ENCODE measurements at regions not wholly inside any gene's neighbourhood (a gene's known extent, or its start where the extent isn't known, plus 50 kb on each side); places are given as distances from the start of the nearest gene placed in this dataset.

DNA sequence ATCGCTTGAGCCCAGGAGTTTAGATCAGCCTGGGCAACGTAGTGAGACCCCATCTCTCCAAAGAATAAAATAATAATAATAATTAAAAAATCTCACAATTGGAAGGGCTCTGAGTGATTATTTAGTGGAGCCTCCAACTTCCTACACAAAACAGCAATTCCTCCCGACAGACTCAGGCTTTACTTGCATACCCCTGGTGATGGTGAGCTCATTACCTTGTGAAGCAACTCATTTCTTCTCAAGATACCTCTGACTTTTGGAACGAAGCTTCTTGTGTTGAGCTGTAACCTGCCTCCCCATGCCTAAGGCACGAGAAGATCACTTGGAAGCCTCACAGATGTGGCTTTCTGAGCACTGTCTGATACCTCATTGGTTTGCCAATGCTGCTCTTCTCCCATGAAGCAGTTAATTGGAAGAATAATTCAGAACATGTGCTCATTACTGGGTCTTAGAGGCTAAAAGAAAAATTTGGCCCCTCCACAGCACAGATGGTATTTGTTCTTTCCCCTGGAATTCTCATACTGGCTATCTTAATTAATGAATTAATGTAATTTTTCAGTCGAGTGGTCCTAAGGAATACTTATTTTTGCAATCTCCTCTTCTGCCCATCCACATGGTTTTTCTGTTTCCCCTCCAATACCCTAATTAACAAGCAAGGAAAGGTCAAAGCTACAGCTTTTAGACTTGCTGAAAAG, 769.0 kb downstream of the TYW1 start:
- POLR2A ChIA-PET, result no interaction called here
- 92% methylated on average over 4 of the region's 6 CpGs for WGBS (ENCODE audit: insufficient coverage)
- Histone ChIP-seq H3K27ac (ENCODE audit: insufficient read depth in 1 of 2, low read depth in 1 of 2, low read length in 2 of 2, poor library complexity in 1 of 2, severe bottlenecking in 2 of 2) (no peak overlapping the region), H3K9me3 (ENCODE audit: control extremely low read depth in 1 of 5, control insufficient read depth in 4 of 5, insufficient read depth in 2 of 5, low read depth in 1 of 5, low read length in 4 of 5) (peaks cover 0 to 3% (median 0%) of the 10 kb centered on the region in 5 experiments), H3K4me1 (ENCODE audit: control extremely low read depth in 1 of 4, control insufficient read depth in 4 of 4, insufficient read depth in 4 of 4, low read length in 3 of 4) (no peaks in the 10 kb centered on the region), H3K36me3 (ENCODE audit: control insufficient read depth in 4 of 4, insufficient read depth in 4 of 4, low read length in 3 of 4) (no peaks in the 10 kb centered on the region), H3K4me3 (ENCODE audit: control insufficient read depth in 1 of 7, extremely low read depth in 1 of 7, insufficient read depth in 4 of 7, low read depth in 2 of 7, low read length in 6 of 7) (no peak overlapping the region), H3K27me3 (replicated peaks in 2 of 5; ENCODE audit: control insufficient read depth in 4 of 5, insufficient read depth in 5 of 5, low read length in 4 of 5) (no peaks in the 10 kb centered on the region)
- CTCF ChIA-PET, result no interaction called here
- no peak for DNase-seq

DNA sequence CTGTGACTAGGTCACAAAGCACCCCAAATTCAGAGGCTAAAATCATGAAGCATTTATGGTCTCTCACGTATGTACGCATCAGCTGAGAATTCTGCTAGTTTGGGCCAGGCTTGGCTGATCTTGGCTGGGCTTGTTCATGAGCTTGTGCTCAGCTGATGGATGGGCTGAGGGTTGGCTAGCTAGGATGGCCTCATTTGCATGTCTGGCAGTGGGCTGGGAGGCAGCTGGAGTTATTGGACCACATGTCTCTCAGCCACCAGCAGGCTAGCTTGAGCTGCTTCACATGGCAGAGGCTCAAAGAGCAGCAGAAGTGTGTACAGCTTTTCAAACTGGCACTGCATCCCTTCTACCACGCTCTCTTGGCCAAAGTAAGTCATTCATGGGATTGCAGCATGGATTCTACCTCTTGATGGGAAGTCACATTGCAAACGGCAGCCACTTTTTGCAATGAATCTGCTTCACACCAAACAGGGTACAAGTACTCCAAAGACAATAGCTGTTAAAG, 770.3 kb downstream of the TYW1 start:
- H3K27me3 ChIP-seq (replicated peaks in 2 of 5; ENCODE audit: control insufficient read depth in 4 of 5, insufficient read depth in 5 of 5, low read length in 4 of 5), result no peaks in the 10 kb centered on the region
- WGBS (ENCODE audit: insufficient coverage), result 98% methylated on average over 4 of the region's 4 CpGs
- no peak for DNase-seq
- no peak overlapping the region for H3K27ac ChIP-seq (ENCODE audit: insufficient read depth in 1 of 2, low read depth in 1 of 2, low read length in 2 of 2, poor library complexity in 1 of 2, severe bottlenecking in 2 of 2)
- ChIA-PET CTCF (no interaction called here), POLR2A (no interaction called here)
- peaks cover 0 to 3% (median 0%) of the 10 kb centered on the region in 5 experiments for H3K9me3 ChIP-seq (ENCODE audit: control extremely low read depth in 1 of 5, control insufficient read depth in 4 of 5, insufficient read depth in 2 of 5, low read depth in 1 of 5, low read length in 4 of 5)
- H3K36me3 ChIP-seq (ENCODE audit: control insufficient read depth in 4 of 4, insufficient read depth in 4 of 4, low read length in 3 of 4), result no peaks in the 10 kb centered on the region
- H3K4me1 ChIP-seq (ENCODE audit: control extremely low read depth in 1 of 4, control insufficient read depth in 4 of 4, insufficient read depth in 4 of 4, low read length in 3 of 4), result no peaks in the 10 kb centered on the region
- H3K4me3 ChIP-seq (ENCODE audit: control insufficient read depth in 1 of 7, extremely low read depth in 1 of 7, insufficient read depth in 4 of 7, low read depth in 2 of 7, low read length in 6 of 7), result no peak overlapping the region

DNA sequence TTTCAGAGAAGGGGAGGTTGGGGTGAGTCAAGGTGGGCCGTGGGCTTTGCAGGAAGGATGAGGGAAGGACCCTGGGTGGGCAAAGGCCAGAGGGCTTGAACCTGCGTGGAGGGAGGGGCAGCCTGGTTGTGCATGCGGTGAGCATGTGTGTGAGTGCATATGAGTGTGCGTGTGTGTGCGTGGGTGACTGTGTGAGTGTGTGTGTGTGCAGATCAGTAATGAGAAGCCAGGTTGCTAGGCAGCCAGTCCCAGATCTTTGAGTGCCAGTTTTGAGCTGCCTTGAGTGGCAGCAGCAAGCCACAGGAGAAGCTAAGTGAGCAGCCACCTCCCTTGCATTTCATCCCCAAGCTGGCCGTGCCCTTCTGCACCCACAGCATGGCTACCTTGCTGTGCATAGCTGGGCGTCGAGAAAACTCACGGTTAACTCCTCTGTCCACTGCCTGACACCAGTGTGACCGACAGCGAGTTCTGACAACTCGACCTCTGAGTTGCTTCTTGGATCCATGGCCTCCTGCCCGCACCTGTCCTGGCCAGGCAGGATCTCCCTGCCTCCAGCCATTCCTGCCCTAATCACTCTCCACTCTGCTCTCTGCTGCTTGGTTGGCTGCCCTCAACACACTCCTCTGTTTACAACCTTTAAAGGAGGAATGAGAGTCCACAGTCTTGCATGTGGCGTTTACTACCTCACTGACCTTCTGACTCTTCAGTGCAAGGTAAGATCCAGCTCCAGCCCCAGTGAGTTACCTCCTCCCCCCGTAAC, 775.4 kb downstream of the TYW1 start:
- H3K27ac ChIP-seq (ENCODE audit: insufficient read depth in 1 of 2, low read depth in 1 of 2, low read length in 2 of 2, poor library complexity in 1 of 2, severe bottlenecking in 2 of 2), result no peak overlapping the region
- H3K27me3 ChIP-seq (replicated peaks in 2 of 5; ENCODE audit: control insufficient read depth in 4 of 5, insufficient read depth in 5 of 5, low read length in 4 of 5), result no peaks in the 10 kb centered on the region
- WGBS (ENCODE audit: insufficient coverage), result 81% methylated on average over 12 of the region's 15 CpGs
- no peak overlapping the region for H3K4me3 ChIP-seq (ENCODE audit: control insufficient read depth in 1 of 7, extremely low read depth in 1 of 7, insufficient read depth in 4 of 7, low read depth in 2 of 7, low read length in 6 of 7)
- H3K4me1 ChIP-seq (ENCODE audit: control extremely low read depth in 1 of 4, control insufficient read depth in 4 of 4, insufficient read depth in 4 of 4, low read length in 3 of 4), result no peaks in the 10 kb centered on the region
- CTCF ChIA-PET, result no interaction called here
- peaks cover 0 to under 1% (median 0%) of the 10 kb centered on the region in 5 experiments for H3K9me3 ChIP-seq (ENCODE audit: control extremely low read depth in 1 of 5, control insufficient read depth in 4 of 5, insufficient read depth in 2 of 5, low read depth in 1 of 5, low read length in 4 of 5)
- POLR2A ChIA-PET, result no interaction called here
- no peak for DNase-seq
- H3K36me3 ChIP-seq (ENCODE audit: control insufficient read depth in 4 of 4, insufficient read depth in 4 of 4, low read length in 3 of 4), result no peaks in the 10 kb centered on the region

DNA sequence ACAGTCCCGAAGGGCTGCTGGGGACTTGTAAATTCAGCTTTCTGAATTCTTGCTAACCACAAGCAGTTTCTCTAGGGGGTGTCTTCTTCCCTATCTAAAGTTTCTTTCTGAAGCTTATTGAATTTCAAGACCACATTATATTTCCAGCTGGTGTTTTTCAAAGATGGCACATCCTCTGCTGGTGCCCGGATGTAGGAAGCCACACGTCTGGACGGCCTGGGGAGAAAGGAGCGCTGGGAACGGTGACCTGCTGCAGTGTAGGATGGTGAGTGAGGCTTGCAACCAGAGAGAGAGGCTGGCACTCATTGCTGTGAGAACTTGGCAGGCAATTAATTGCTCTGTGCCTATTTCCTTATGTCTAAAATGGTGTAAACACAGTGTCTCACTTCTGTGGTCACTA, 776.4 kb downstream of the TYW1 start:
- H3K27ac ChIP-seq (ENCODE audit: insufficient read depth in 1 of 2, low read depth in 1 of 2, low read length in 2 of 2, poor library complexity in 1 of 2, severe bottlenecking in 2 of 2), result no peak overlapping the region
- H3K27me3 ChIP-seq (replicated peaks in 2 of 5; ENCODE audit: control insufficient read depth in 4 of 5, insufficient read depth in 5 of 5, low read length in 4 of 5), result no peaks in the 10 kb centered on the region
- H3K4me1 ChIP-seq (ENCODE audit: control extremely low read depth in 1 of 4, control insufficient read depth in 4 of 4, insufficient read depth in 4 of 4, low read length in 3 of 4), result no peaks in the 10 kb centered on the region
- CTCF ChIA-PET, result no interaction called here
- 84% methylated on average over 6 of the region's 6 CpGs for whole genome bisulfite sequencing (ENCODE audit: insufficient coverage)
- no peaks in the 10 kb centered on the region for H3K9me3 ChIP-seq (ENCODE audit: control extremely low read depth in 1 of 5, control insufficient read depth in 4 of 5, insufficient read depth in 2 of 5, low read depth in 1 of 5, low read length in 4 of 5)
- POLR2A ChIA-PET, result no interaction called here
- H3K36me3 ChIP-seq (ENCODE audit: control insufficient read depth in 4 of 4, insufficient read depth in 4 of 4, low read length in 3 of 4), result no peaks in the 10 kb centered on the region
- no peak overlapping the region for H3K4me3 ChIP-seq (ENCODE audit: control insufficient read depth in 1 of 7, extremely low read depth in 1 of 7, insufficient read depth in 4 of 7, low read depth in 2 of 7, low read length in 6 of 7)
- DNase-seq, result no peak

DNA sequence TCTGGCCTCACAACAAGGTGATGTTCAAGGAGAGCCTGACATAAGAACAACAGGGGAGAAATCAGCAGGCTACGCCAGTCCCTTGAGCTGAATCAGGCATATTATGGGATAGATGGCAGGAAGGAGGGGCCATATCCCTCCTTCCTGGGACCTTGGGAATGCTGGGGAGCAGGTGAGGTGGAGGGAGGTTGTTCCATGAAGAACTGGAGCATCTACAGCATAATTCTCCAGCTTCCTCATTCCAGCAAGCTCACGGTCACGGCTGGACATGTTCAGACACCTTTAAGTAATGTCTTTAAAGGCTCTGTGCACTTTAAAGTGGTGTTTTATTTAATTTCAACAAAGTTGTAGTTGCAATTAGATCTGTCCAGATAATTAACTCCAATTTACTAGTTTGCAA, 780.5 kb downstream of the TYW1 start:
- ChIA-PET POLR2A (no interaction called here), CTCF (no interaction called here)
- H3K4me1 ChIP-seq (ENCODE audit: control extremely low read depth in 1 of 4, control insufficient read depth in 4 of 4, insufficient read depth in 4 of 4, low read length in 3 of 4), result no peaks in the 10 kb centered on the region
- no peaks in the 10 kb centered on the region for H3K27me3 ChIP-seq (replicated peaks in 2 of 5; ENCODE audit: control insufficient read depth in 4 of 5, insufficient read depth in 5 of 5, low read length in 4 of 5)
- no peak overlapping the region for H3K27ac ChIP-seq (ENCODE audit: insufficient read depth in 1 of 2, low read depth in 1 of 2, low read length in 2 of 2, poor library complexity in 1 of 2, severe bottlenecking in 2 of 2)
- 91% methylated on average over 1 of the region's 3 CpGs for WGBS (ENCODE audit: insufficient coverage)
- H3K9me3 ChIP-seq (ENCODE audit: control extremely low read depth in 1 of 5, control insufficient read depth in 4 of 5, insufficient read depth in 2 of 5, low read depth in 1 of 5, low read length in 4 of 5), result no peaks in the 10 kb centered on the region
- no peak overlapping the region for H3K4me3 ChIP-seq (ENCODE audit: control insufficient read depth in 1 of 7, extremely low read depth in 1 of 7, insufficient read depth in 4 of 7, low read depth in 2 of 7, low read length in 6 of 7)
- no peaks in the 10 kb centered on the region for H3K36me3 ChIP-seq (ENCODE audit: control insufficient read depth in 4 of 4, insufficient read depth in 4 of 4, low read length in 3 of 4)
- DNase-seq, result no peak

DNA sequence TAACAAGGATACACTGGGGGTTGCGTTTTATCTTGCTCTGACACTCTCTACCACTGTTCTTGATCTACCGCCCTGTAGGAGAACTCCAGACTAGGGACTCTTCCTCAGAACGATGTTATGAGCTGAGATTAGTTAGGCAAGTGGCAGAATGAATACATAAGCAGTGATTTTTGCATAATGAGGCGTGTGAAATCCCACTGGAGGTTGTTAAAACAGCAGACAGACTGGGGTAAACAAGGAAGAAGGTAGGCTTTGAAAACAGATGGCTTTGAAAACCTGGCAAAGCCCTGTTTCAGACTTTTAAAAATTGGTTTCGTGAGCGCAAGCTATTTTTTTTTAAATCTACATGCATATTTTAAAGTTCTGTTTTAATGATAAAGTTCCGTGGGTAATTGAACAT, 785.2 kb downstream of the TYW1 start:
- H3K27me3 ChIP-seq (replicated peaks in 2 of 5; ENCODE audit: control insufficient read depth in 4 of 5, insufficient read depth in 5 of 5, low read length in 4 of 5), result no peaks in the 10 kb centered on the region

DNA sequence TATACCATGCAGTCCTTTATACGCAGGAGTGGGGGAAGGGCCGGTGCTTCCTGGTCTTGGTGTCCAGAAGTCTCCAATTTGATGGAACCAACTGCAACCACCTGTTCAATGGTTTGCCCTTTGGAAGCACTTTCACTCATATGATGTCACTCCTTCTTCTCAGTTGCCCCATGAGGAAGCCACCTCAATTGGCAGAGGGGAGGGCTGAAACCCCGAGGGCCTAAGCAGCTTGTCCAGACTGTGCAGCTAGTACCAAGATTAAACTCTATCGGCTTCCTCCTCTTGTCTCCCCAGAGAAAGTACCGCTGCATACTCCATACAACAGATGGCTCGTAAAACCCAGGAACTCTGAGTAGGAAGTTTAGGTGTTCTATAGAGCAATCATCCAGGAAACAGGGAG, 789.4 kb downstream of the TYW1 start:
- H3K36me3 ChIP-seq (ENCODE audit: control insufficient read depth in 4 of 4, insufficient read depth in 4 of 4, low read length in 3 of 4), result no peaks in the 10 kb centered on the region
- H3K27me3 ChIP-seq (replicated peaks in 2 of 5; ENCODE audit: control insufficient read depth in 4 of 5, insufficient read depth in 5 of 5, low read length in 4 of 5), result no peaks in the 10 kb centered on the region
- ChIA-PET POLR2A (no interaction called here), CTCF (no interaction called here)
- H3K4me1 ChIP-seq (ENCODE audit: control extremely low read depth in 1 of 4, control insufficient read depth in 4 of 4, insufficient read depth in 4 of 4, low read length in 3 of 4), result no peaks in the 10 kb centered on the region
- no peak overlapping the region for H3K27ac ChIP-seq (ENCODE audit: insufficient read depth in 1 of 2, low read depth in 1 of 2, low read length in 2 of 2, poor library complexity in 1 of 2, severe bottlenecking in 2 of 2)
- peaks cover 0 to 4% (median 0%) of the 10 kb centered on the region in 5 experiments for H3K9me3 ChIP-seq (ENCODE audit: control extremely low read depth in 1 of 5, control insufficient read depth in 4 of 5, insufficient read depth in 2 of 5, low read depth in 1 of 5, low read length in 4 of 5)
- H3K4me3 ChIP-seq (ENCODE audit: control insufficient read depth in 1 of 7, extremely low read depth in 1 of 7, insufficient read depth in 4 of 7, low read depth in 2 of 7, low read length in 6 of 7), result no peak overlapping the region
- WGBS (ENCODE audit: insufficient coverage), result 93% methylated on average over 3 of the region's 6 CpGs
- no peak for DNase-seq

More for the DNA sequence above, 785.2 kb downstream of the TYW1 start:
- no peak overlapping the region for H3K4me3 ChIP-seq (ENCODE audit: control insufficient read depth in 1 of 7, extremely low read depth in 1 of 7, insufficient read depth in 4 of 7, low read depth in 2 of 7, low read length in 6 of 7)
- H3K36me3 ChIP-seq (ENCODE audit: control insufficient read depth in 4 of 4, insufficient read depth in 4 of 4, low read length in 3 of 4), result no peaks in the 10 kb centered on the region
- no peak overlapping the region for H3K27ac ChIP-seq (ENCODE audit: insufficient read depth in 1 of 2, low read depth in 1 of 2, low read length in 2 of 2, poor library complexity in 1 of 2, severe bottlenecking in 2 of 2)
- peaks cover 0 to 1% (median 0%) of the 10 kb centered on the region in 5 experiments for H3K9me3 ChIP-seq (ENCODE audit: control extremely low read depth in 1 of 5, control insufficient read depth in 4 of 5, insufficient read depth in 2 of 5, low read depth in 1 of 5, low read length in 4 of 5)
- ChIA-PET CTCF (no interaction called here), POLR2A (no interaction called here)
- H3K4me1 ChIP-seq (ENCODE audit: control extremely low read depth in 1 of 4, control insufficient read depth in 4 of 4, insufficient read depth in 4 of 4, low read length in 3 of 4), result no peaks in the 10 kb centered on the region
- DNase-seq, result no peak
- WGBS (ENCODE audit: insufficient coverage), result 71% methylated on average over 2 of the region's 7 CpGs
